ENCODE measurements at regions not wholly inside any gene's neighbourhood (a gene's known extent, or its start where the extent isn't known, plus 50 kb on each side); places are given as distances from the start of the nearest gene placed in this dataset.

DNA sequence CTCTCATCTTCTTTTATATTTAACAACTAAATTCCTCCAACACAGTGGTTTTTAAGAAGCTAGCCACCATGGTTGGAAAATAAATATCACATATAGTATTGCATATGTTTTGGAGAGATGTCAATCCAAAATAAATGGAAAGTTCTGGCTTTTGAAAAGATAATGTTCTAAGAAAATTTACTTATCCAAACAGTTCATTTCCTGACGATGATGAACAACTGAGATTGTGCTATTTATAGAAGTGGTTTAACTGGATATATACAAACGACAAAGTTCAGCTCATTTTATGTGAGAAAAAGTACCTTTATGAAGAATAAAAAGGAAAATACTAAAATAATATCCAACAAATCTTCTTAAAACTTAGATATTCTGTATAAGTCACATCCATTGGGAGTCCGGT lies 174.7 kb downstream of the MZT1 start:
- TF ChIP-seq, protein P1, sequence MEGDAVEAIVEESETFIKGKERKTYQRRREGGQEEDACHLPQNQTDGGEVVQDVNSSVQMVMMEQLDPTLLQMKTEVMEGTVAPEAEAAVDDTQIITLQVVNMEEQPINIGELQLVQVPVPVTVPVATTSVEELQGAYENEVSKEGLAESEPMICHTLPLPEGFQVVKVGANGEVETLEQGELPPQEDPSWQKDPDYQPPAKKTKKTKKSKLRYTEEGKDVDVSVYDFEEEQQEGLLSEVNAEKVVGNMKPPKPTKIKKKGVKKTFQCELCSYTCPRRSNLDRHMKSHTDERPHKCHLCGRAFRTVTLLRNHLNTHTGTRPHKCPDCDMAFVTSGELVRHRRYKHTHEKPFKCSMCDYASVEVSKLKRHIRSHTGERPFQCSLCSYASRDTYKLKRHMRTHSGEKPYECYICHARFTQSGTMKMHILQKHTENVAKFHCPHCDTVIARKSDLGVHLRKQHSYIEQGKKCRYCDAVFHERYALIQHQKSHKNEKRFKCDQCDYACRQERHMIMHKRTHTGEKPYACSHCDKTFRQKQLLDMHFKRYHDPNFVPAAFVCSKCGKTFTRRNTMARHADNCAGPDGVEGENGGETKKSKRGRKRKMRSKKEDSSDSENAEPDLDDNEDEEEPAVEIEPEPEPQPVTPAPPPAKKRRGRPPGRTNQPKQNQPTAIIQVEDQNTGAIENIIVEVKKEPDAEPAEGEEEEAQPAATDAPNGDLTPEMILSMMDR (IDR thresholded peaks at IDR 0.05), result no peak
- TF ChIP-seq POLR2A (IDR thresholded peaks at IDR 0.05), result no peak

Data from Peyer's patch (tissue), 4 donors.